ENCODE measurements at regions not wholly inside any gene's neighbourhood (a gene's known extent, or its start where the extent isn't known, plus 50 kb on each side); places are given as distances from the start of the nearest gene placed in this dataset.

- H3K4me3 ChIP-seq, result no peak overlapping the region
- H3K4me1 ChIP-seq, result no peaks in the 10 kb centered on the region
- DNase-seq (ENCODE audit: low spot score in 2 of 2), result no peak
- H3K27ac ChIP-seq, result no peak overlapping the region
- H3K9me3 ChIP-seq, result no peaks in the 10 kb centered on the region
- H3K27me3 ChIP-seq, result no peaks in the 10 kb centered on the region
- no peaks in the 10 kb centered on the region for H3K36me3 ChIP-seq
- intact Hi-C loops (cut with DNase I), result no loop called here
- no peak for TF ChIP-seq CTCF (IDR thresholded peaks at IDR 0.05)
These were observed 875.1 kb downstream of the EPHA4 start for GRCh38 chr2:220697011-220697410.

GRCh38 chr2:220701115-220701514 is 871.0 kb downstream of the EPHA4 start:
- Histone ChIP-seq H3K4me3 (no peak overlapping the region), H3K27me3 (no peaks in the 10 kb centered on the region), H3K27ac (no peak overlapping the region), H3K9me3 (no peaks in the 10 kb centered on the region), H3K36me3 (no peaks in the 10 kb centered on the region), H3K4me1 (no peaks in the 10 kb centered on the region)
- DNase-seq (ENCODE audit: low spot score in 2 of 2), result no peak
- intact Hi-C loops (cut with DNase I), result no loop called here
- no peak for TF ChIP-seq CTCF (IDR thresholded peaks at IDR 0.05)

- H3K4me1 ChIP-seq, result no peaks in the 10 kb centered on the region
- no peaks in the 10 kb centered on the region for H3K9me3 ChIP-seq
- no peak overlapping the region for H3K27ac ChIP-seq
- H3K36me3 ChIP-seq, result no peaks in the 10 kb centered on the region
- DNase-seq (ENCODE audit: low spot score in 2 of 2), result no peak
- no peak overlapping the region for H3K4me3 ChIP-seq
- H3K27me3 ChIP-seq, result no peaks in the 10 kb centered on the region
- TF ChIP-seq CTCF (IDR thresholded peaks at IDR 0.05), result no peak
- intact Hi-C loops (cut with DNase I), result no loop called here
These were observed 868.8 kb downstream of the EPHA4 start for GRCh38 chr2:220703279-220703678.

GRCh38 chr2:220704081-220704480 is 868.0 kb downstream of the EPHA4 start:
- Histone ChIP-seq H3K9me3 (no peaks in the 10 kb centered on the region), H3K4me1 (no peaks in the 10 kb centered on the region), H3K4me3 (no peak overlapping the region), H3K36me3 (no peaks in the 10 kb centered on the region), H3K27ac (no peak overlapping the region), H3K27me3 (no peaks in the 10 kb centered on the region)
- DNase-seq (ENCODE audit: low spot score in 2 of 2), result no peak
- TF ChIP-seq CTCF (IDR thresholded peaks at IDR 0.05), result no peak
- intact Hi-C loops (cut with DNase I), result no loop called here

DNA sequence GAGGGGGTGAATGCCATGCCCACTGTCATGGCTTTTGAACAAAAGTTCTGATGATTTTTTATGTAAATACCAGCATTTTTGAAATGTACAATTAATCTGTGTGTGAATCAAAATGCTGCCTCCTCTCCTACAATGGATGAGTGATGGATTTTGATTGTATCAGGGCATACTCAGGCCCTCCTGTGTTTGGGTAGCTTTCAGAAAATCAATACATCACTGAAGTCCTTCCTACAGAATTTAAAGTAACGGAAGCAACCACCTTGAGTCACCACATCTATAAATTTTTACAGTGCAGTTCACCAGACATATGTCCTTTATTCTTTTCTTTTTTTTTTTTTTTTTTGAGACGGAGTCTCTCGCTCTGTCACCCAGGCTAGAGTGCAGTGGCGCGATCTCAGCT is 867.3 kb downstream of the EPHA4 start:
- Histone ChIP-seq H3K36me3 (no peaks in the 10 kb centered on the region), H3K9me3 (no peaks in the 10 kb centered on the region), H3K4me3 (no peak overlapping the region), H3K27me3 (no peaks in the 10 kb centered on the region), H3K27ac (no peak overlapping the region), H3K4me1 (no peaks in the 10 kb centered on the region)
- intact Hi-C loops (cut with DNase I), result no loop called here
- DNase-seq (ENCODE audit: low spot score in 2 of 2), result no peak
- no peak for TF ChIP-seq CTCF (IDR thresholded peaks at IDR 0.05)

DNA sequence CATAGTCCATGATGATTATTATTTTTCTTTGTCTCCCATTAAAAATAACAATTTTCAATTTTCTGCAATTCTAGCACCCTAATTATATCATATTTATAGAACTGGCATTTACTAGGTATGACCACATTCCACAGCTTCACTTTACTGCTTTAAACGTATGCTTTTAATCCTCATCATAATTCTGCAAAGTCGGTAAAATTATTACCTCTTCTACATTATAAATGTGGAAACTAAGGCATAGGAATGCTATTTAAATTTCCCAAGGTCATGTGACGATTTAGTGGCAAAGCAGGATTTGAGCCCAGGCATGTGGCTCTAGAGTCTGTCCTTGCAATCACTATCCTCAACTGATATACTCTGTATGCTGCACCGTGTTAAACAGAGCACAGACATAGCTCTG is 866.4 kb downstream of the EPHA4 start:
- H3K27ac ChIP-seq, result no peak overlapping the region
- no peak for DNase-seq (ENCODE audit: low spot score in 2 of 2)
- H3K9me3 ChIP-seq, result no peaks in the 10 kb centered on the region
- TF ChIP-seq CTCF (IDR thresholded peaks at IDR 0.05), result no peak
- no peaks in the 10 kb centered on the region for H3K27me3 ChIP-seq
- no peak overlapping the region for H3K4me3 ChIP-seq
- H3K4me1 ChIP-seq, result no peaks in the 10 kb centered on the region
- intact Hi-C loops (cut with DNase I), result no loop called here
- no peaks in the 10 kb centered on the region for H3K36me3 ChIP-seq

All from ascending aorta (tissue), 2 donors.